Breast epithelium (tissue), 4 donors: ENCODE measurements at regions not wholly inside any gene's neighbourhood (a gene's known extent, or its start where the extent isn't known, plus 50 kb on each side); places are given as distances from the start of the nearest gene placed in this dataset.

ENCODE experiments used
- DNase-seq, 2 donors: peaks; one replicate each; pipeline ENCODE4 v3.0.0-alpha.2; 2019; ENCODE audit warnings: low spot score in 2 of 2
- H3K27ac ChIP-seq, 2 donors: fragments of 200-600 bp; sonication (generic) in 1 of 2; one replicate each; pipeline ENCODE4 v1.5.1; 2016 to 2019; ENCODE audit warnings: mild to moderate bottlenecking in 1 of 2
- H3K27me3 ChIP-seq, 2 donors: fragments of 200-600 bp; sonication (generic) in 1 of 2; one replicate each; pipeline versions ENCODE4 v1.5.1 to v1.6.0; 2017 to 2019; ENCODE audit warnings: control low read depth in 1 of 2, mild to moderate bottlenecking in 1 of 2
- H3K36me3 ChIP-seq: fragments of 200-600 bp; one replicate; pipeline ENCODE4 v1.5.1; 2019
- H3K4me1 ChIP-seq, 2 donors: fragments of 200-600 bp; sonication (generic); one replicate each; pipeline ENCODE4 v1.5.1; 2016 to 2019; ENCODE audit warnings: control low read depth in 1 of 2
- H3K4me3 ChIP-seq, 3 donors: fragments of 200-600 bp; sonication (generic); 1 replicate in 2 of 3; 2 replicates in 1 of 3; pipeline ENCODE4 v1.5.1; 2016 to 2019; ENCODE audit warnings: mild to moderate bottlenecking in 3 of 3, moderate library complexity in 2 of 3
- H3K9me3 ChIP-seq, 2 donors: fragments of 200-600 bp; sonication (generic) in 1 of 2; one replicate each; pipeline ENCODE4 v1.5.1; 2016 to 2019; ENCODE audit warnings: control low read depth in 1 of 2
- CTCF ChIP-seq, 3 donors: fragments of 450-650 bp; IDR thresholded peaks; one replicate each; pipeline ENCODE4 v1.5.1; 2016 to 2017; ENCODE audit warnings: antibody characterized with exemption in 3 of 3, mild to moderate bottlenecking in 3 of 3, moderate library complexity in 3 of 3
- POLR2A ChIP-seq: fragments of 450-650 bp; IDR thresholded peaks from one replicate; pipeline ENCODE4 v1.6.1; 2016; ENCODE audit warnings: antibody characterized with exemption, mild to moderate bottlenecking, moderate library complexity
- POLR2AphosphoS5 ChIP-seq, 3 donors: sonication (generic); formaldehyde crosslinking; IDR thresholded peaks; one replicate each; pipeline ENCODE4 v1.6.1; 2017; ENCODE audit warnings: antibody characterized with exemption in 3 of 3
- intact Hi-C: fragments of 100-400 bp; cut with DNase I; formaldehyde crosslinking; loops from one replicate; pipeline ENCODE4 v1.15.1; 2023; ENCODE audit warnings: low total_unique reads

- no peaks in the 10 kb centered on the region for H3K36me3 ChIP-seq
- DNase-seq: no peak
- H3K4me1 ChIP-seq: no peaks in the 10 kb centered on the region
- H3K27ac ChIP-seq: no peak overlapping the region
- TF ChIP-seq POLR2AphosphoS5 (IDR thresholded peaks at IDR 0.05) (no peak), CTCF (IDR thresholded peaks at IDR 0.05) (no peak), POLR2A (no peak)
- intact Hi-C loops: no loop called here
- H3K4me3 ChIP-seq: no peak overlapping the region
- H3K9me3 ChIP-seq: peaks cover 25 to 30% of the 10 kb centered on the region in 2 donors
- H3K27me3 ChIP-seq: no peaks in the 10 kb centered on the region
Observed at GRCh38 chr19:5205381-5205780, 135.2 kb downstream of the PTPRS start.

- Histone ChIP-seq H3K9me3 (peaks cover 29 to 30% of the 10 kb centered on the region in 2 donors), H3K36me3 (no peaks in the 10 kb centered on the region), H3K4me3 (no peak overlapping the region), H3K27me3 (no peaks in the 10 kb centered on the region), H3K4me1 (no peaks in the 10 kb centered on the region), H3K27ac (no peak overlapping the region)
- TF ChIP-seq CTCF (IDR thresholded peaks at IDR 0.05): no peak
- TF ChIP-seq POLR2A: no peak
- TF ChIP-seq POLR2AphosphoS5 (IDR thresholded peaks at IDR 0.05): no peak
- intact Hi-C loops: no loop called here
- no peak for DNase-seq
Observed at GRCh38 chr19:5204212-5204611, 136.4 kb downstream of the PTPRS start.
